WTC11 (cell line): ENCODE measurements at regions not wholly inside any gene's neighbourhood (a gene's known extent, or its start where the extent isn't known, plus 50 kb on each side); places are given as distances from the start of the nearest gene placed in this dataset.

Experiments
- ATAC-seq: fragments of 200-7000 bp; cut with Tn5 transposase; 2 replicates; pipeline ENCODE4 v1.10.0; 2021; ENCODE audit warnings: mild to moderate bottlenecking, moderate library complexity
- CTCF ChIA-PET: fragments of 300-600 bp; sonication (Branson Sonifier 250); formaldehyde crosslinking; loops from one replicate; lab custom pipeline; 2021; ENCODE audit warnings: antibody characterized with exemption; lab: Charles Lee
- POLR2A ChIA-PET: fragments of 350-600 bp; sonication (Branson Sonifier 250); formaldehyde crosslinking; loops from one replicate; lab custom pipeline; 2021; ENCODE audit warnings: antibody characterized with exemption; lab: Charles Lee
- DNase-seq: peaks from one replicate; pipeline ENCODE4 v3.0.0; 2021; ENCODE audit warnings: low spot score
- H3K27ac Mint-ChIP-seq: 2 replicates; pipeline ENCODE4 v1.8.0; 2021; ENCODE audit warnings: mixed read lengths
- H3K27me3 Mint-ChIP-seq: 2 replicates; pipeline ENCODE4 v1.8.0; 2021; ENCODE audit warnings: low read depth, mild to moderate bottlenecking, moderate library complexity, mixed read lengths
- H3K36me3 Mint-ChIP-seq: 2 replicates; pipeline ENCODE4 v1.8.0; 2021; ENCODE audit warnings: mixed read lengths
- H3K4me1 Mint-ChIP-seq: 2 replicates; pipeline ENCODE4 v1.8.0; 2022; ENCODE audit warnings: mixed read lengths
- H3K4me3 Mint-ChIP-seq: 2 replicates; pipeline ENCODE4 v1.8.0; 2021; ENCODE audit warnings: mild to moderate bottlenecking, moderate library complexity, mixed read lengths
- H3K9me3 Mint-ChIP-seq: 2 replicates; pipeline ENCODE4 v1.8.0; 2021; ENCODE audit warnings: mixed read lengths
- CDX4 ChIP-seq: fragments of 250-450 bp; sonication (Bioruptor Pico); IDR thresholded peaks from 2 replicates; pipeline ENCODE4 v1.9.0; 2021; ENCODE audit warnings: moderate library complexity, mild to moderate bottlenecking, inconsistent platforms, borderline replicate concordance
- GABPB1 ChIP-seq: sonication (generic); formaldehyde crosslinking; IDR thresholded peaks from 2 replicates; pipeline ENCODE4 v1.8.1; 2023; ENCODE audit warnings: mild to moderate bottlenecking, missing genetic modification reagents
- GTF2I ChIP-seq: fragments of 250-450 bp; sonication (Bioruptor Pico); conservative IDR thresholded peaks from 2 replicates; pipeline ENCODE4 v1.4.0; 2021; ENCODE audit warnings: mild to moderate bottlenecking
- MYBL2 ChIP-seq: sonication (generic); formaldehyde crosslinking; IDR thresholded peaks from 2 replicates; pipeline ENCODE4 v1.8.1; 2023; ENCODE audit warnings: mild to moderate bottlenecking, moderate library complexity, missing genetic modification reagents
- PREB ChIP-seq: sonication (generic); formaldehyde crosslinking; IDR thresholded peaks from 2 replicates; pipeline ENCODE4 v1.8.1; 2022; ENCODE audit warnings: mild to moderate bottlenecking, missing genetic modification reagents, moderate library complexity, borderline replicate concordance
- ZNF232 ChIP-seq: sonication (generic); formaldehyde crosslinking; IDR thresholded peaks from 2 replicates; pipeline ENCODE4 v1.8.0; 2022; ENCODE audit warnings: mild to moderate bottlenecking, missing genetic modification reagents
- ZNF425 ChIP-seq: fragments of 250-450 bp; sonication (Bioruptor Pico); conservative IDR thresholded peaks from 2 replicates; pipeline ENCODE4 v1.9.0; 2021; ENCODE audit warnings: mild to moderate bottlenecking
- ZNF512 ChIP-seq: sonication (generic); formaldehyde crosslinking; IDR thresholded peaks from 2 replicates; pipeline ENCODE4 v1.8.1; 2022; ENCODE audit warnings: missing genetic modification reagents, borderline replicate concordance
- ZNF532 ChIP-seq: fragments of 250-450 bp; sonication (Bioruptor Pico); IDR thresholded peaks from 2 replicates; pipeline ENCODE4 v1.9.0; 2021; ENCODE audit warnings: mild to moderate bottlenecking, borderline replicate concordance
- TF ChIP-seq, protein P1 (sequence below): sonication (generic); formaldehyde crosslinking; IDR thresholded peaks from 2 replicates; pipeline ENCODE4 v1.8.0; 2022; ENCODE audit warnings: mild to moderate bottlenecking, missing genetic modification reagents
- TF ChIP-seq, protein P2 (sequence below): sonication (generic); formaldehyde crosslinking; IDR thresholded peaks from 2 replicates; pipeline ENCODE4 v1.8.1; 2022; ENCODE audit warnings: low read depth, missing genetic modification reagents, borderline replicate concordance
- TF ChIP-seq, protein P3 (sequence below): fragments of 200-600 bp; IDR thresholded peaks from 2 replicates; pipeline ENCODE4 v1.8.0; 2022; ENCODE audit warnings: antibody characterized with exemption

- TF ChIP-seq, protein P1, sequence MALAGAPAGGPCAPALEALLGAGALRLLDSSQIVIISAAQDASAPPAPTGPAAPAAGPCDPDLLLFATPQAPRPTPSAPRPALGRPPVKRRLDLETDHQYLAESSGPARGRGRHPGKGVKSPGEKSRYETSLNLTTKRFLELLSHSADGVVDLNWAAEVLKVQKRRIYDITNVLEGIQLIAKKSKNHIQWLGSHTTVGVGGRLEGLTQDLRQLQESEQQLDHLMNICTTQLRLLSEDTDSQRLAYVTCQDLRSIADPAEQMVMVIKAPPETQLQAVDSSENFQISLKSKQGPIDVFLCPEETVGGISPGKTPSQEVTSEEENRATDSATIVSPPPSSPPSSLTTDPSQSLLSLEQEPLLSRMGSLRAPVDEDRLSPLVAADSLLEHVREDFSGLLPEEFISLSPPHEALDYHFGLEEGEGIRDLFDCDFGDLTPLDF, result no peak
- TF ChIP-seq MYBL2 (CRISPR knock-in tag) (no peak), PREB (CRISPR knock-in tag) (no peak), ZNF512 (CRISPR knock-in tag) (no peak)
Observed at GRCh38 chr7:17506596-17506995, 208.1 kb downstream of the AHR start (continued).

DNA sequence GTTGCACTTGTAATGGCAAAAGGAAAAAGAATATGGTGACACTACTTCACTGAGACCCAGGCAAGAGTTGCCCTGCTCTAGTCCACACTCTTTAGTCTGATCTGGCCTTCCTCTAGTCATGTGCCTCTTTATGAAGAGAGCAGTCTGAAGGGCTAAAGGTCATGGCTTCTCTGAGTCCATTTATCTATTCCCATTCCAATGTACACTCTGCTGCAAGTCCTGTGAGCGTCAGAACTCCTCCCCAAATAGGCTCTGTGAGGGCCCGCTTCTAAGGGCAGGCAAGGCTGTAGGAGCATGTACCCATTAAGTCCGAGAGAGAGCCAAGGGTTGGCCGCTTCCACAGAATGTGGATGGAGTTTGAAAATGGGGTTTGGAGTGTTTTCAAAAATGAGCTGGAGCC, 209.3 kb downstream of the AHR start:
- Mint-ChIP-seq H3K9me3 (no peaks in the 10 kb centered on the region), H3K4me3 (no peak overlapping the region), H3K4me1 (peaks cover 4% of the 10 kb centered on the region), H3K27ac (no peak overlapping the region), H3K27me3 (no peaks in the 10 kb centered on the region), H3K36me3 (no peaks in the 10 kb centered on the region)
- ATAC-seq, result no peak
- CTCF ChIA-PET, result no interaction called here
- POLR2A ChIA-PET, result no interaction called here
- no peak for TF ChIP-seq GTF2I (CRISPR knock-in tag)
- no peak for TF ChIP-seq ZNF425 (CRISPR knock-in tag)
- TF ChIP-seq ZNF532 (CRISPR knock-in tag), result no peak
- TF ChIP-seq, protein P2, sequence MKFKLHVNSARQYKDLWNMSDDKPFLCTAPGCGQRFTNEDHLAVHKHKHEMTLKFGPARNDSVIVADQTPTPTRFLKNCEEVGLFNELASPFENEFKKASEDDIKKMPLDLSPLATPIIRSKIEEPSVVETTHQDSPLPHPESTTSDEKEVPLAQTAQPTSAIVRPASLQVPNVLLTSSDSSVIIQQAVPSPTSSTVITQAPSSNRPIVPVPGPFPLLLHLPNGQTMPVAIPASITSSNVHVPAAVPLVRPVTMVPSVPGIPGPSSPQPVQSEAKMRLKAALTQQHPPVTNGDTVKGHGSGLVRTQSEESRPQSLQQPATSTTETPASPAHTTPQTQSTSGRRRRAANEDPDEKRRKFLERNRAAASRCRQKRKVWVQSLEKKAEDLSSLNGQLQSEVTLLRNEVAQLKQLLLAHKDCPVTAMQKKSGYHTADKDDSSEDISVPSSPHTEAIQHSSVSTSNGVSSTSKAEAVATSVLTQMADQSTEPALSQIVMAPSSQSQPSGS (CRISPR knock-in tag), result no peak
- TF ChIP-seq CDX4 (CRISPR knock-in tag), result no peak
- TF ChIP-seq ZNF232 (CRISPR knock-in tag), result no peak
- TF ChIP-seq, protein P3, sequence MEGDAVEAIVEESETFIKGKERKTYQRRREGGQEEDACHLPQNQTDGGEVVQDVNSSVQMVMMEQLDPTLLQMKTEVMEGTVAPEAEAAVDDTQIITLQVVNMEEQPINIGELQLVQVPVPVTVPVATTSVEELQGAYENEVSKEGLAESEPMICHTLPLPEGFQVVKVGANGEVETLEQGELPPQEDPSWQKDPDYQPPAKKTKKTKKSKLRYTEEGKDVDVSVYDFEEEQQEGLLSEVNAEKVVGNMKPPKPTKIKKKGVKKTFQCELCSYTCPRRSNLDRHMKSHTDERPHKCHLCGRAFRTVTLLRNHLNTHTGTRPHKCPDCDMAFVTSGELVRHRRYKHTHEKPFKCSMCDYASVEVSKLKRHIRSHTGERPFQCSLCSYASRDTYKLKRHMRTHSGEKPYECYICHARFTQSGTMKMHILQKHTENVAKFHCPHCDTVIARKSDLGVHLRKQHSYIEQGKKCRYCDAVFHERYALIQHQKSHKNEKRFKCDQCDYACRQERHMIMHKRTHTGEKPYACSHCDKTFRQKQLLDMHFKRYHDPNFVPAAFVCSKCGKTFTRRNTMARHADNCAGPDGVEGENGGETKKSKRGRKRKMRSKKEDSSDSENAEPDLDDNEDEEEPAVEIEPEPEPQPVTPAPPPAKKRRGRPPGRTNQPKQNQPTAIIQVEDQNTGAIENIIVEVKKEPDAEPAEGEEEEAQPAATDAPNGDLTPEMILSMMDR, result no peak
- peak; percentile 52 for TF ChIP-seq GABPB1 (CRISPR knock-in tag)
- TF ChIP-seq, all 79 proteins: peak for 1
- DNase-seq, result no peak
